Activated T-helper 1 cell treated with anti-CD3 and anti-CD28 coated beads, Interleukin-12 subunit alpha, Interleukin-12 subunit beta, Interleukin-2, Interleukin-4 antibody, amounts not matched to agents 30 ng/mL and 10 ng/mL and 1 ng/mL, durations not matched to agents 14 hours and 24 hours and 36 hours (primary cell): ENCODE measurements at regions not wholly inside any gene's neighbourhood (a gene's known extent, or its start where the extent isn't known, plus 50 kb on each side); places are given as distances from the start of the nearest gene placed in this dataset.

ENCODE experiments used
- DNase-seq: peaks from one replicate; pipeline ENCODE4 v3.0.0; 2021; ENCODE audit warnings: low spot score
- H3K27ac Mint-ChIP-seq: one replicate; pipeline ENCODE4 v1.8.0; 2021; ENCODE audit warnings: mild to moderate bottlenecking, mixed read lengths
- H3K27me3 Mint-ChIP-seq: one replicate; pipeline ENCODE4 v1.8.0; 2022; ENCODE audit warnings: mild to moderate bottlenecking, moderate library complexity, mixed read lengths; ENCODE audit not compliant: insufficient read depth
- H3K36me3 Mint-ChIP-seq: one replicate; pipeline ENCODE4 v1.8.0; 2021; ENCODE audit warnings: low read depth, mixed read lengths
- H3K4me1 Mint-ChIP-seq: one replicate; pipeline ENCODE4 v1.8.0; 2021; ENCODE audit warnings: low read depth, mixed read lengths
- H3K4me3 Mint-ChIP-seq: one replicate; pipeline ENCODE4 v1.8.0; 2021; ENCODE audit warnings: mild to moderate bottlenecking, moderate library complexity, mixed read lengths
- H3K9me3 Mint-ChIP-seq: one replicate; pipeline ENCODE4 v1.8.0; 2021; ENCODE audit warnings: mixed read lengths
- intact Hi-C: fragments of 100-400 bp; cut with micrococcal nuclease; formaldehyde crosslinking; loops from one replicate; pipeline ENCODE4 v1.15.1; 2024

DNA sequence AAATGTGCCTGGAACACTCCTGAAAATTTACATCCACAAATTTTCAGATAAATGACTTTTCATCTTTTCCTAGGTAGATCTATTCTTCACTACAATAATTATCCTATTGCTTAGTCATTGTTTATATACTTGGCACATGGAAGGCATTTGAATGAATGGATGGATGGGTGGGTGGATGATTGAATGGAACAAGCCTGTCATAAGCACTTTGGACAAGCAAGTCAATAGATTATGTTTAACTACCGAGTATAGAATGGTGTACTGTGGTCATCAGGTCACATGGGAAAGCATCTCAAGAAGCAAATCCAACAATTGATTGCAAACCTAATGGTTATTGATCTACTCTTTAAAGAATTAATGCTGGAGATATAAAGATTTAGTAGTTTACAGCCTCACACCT, 114.4 kb upstream of the DMRTA1 start:
- Mint-ChIP-seq H3K36me3 (no peaks in the 10 kb centered on the region), H3K27ac (no peak overlapping the region), H3K4me1 (no peaks in the 10 kb centered on the region), H3K4me3 (no peak overlapping the region), H3K9me3 (no peaks in the 10 kb centered on the region), H3K27me3 (no peaks in the 10 kb centered on the region)
- intact Hi-C loops = no loop called here
- no peak for DNase-seq

DNA sequence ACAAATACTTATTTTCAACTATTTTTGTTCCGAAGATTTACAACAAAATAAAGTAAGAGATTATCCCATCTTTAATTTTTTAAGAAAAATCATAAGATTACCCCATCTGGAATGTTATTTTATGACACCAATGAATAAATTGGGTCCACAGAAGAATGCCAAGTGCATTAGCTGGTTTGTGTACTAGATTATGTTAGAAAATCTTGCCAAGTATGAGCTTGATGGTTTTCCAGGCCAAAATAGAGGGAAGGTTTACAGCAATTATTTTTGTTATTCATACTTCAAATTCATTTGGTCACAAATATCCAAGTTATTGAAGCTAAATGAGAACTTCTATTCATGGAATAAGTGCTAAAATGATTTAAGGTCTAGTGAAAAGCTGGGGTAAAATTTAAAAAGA, 109.4 kb upstream of the DMRTA1 start:
- DNase-seq = no peak
- no peaks in the 10 kb centered on the region for H3K27me3 Mint-ChIP-seq
- H3K9me3 Mint-ChIP-seq = no peaks in the 10 kb centered on the region
- H3K36me3 Mint-ChIP-seq = no peaks in the 10 kb centered on the region
- H3K4me1 Mint-ChIP-seq = no peaks in the 10 kb centered on the region
- no peak overlapping the region for H3K27ac Mint-ChIP-seq
- no peak overlapping the region for H3K4me3 Mint-ChIP-seq
- intact Hi-C loops = no loop called here

- Mint-ChIP-seq H3K27me3 (no peaks in the 10 kb centered on the region), H3K4me3 (no peak overlapping the region), H3K9me3 (no peaks in the 10 kb centered on the region), H3K27ac (no peak overlapping the region), H3K36me3 (no peaks in the 10 kb centered on the region), H3K4me1 (no peaks in the 10 kb centered on the region)
- intact Hi-C loops = no loop called here
- DNase-seq = no peak
Measured at GRCh38 chr9:22342491-22343217, 104.0 kb upstream of the DMRTA1 start.

DNA sequence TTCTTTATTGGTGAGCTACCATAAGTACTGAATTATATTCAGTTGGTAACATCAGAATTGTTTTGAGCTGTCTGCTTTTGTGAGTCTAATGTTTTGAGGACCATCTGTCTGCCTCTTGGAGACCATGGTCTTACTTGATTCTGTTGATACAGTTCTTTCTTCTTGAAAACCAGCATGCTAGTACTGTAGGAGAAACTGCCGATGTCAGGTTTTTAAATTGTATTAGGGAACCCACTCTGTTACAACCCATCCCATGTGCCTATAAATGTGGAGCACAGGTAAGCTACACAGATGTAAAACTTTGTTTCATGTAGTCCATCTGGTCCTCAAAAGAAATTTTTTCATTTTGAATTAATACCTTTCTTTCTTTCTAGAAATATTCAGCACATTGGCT, 103.4 kb upstream of the DMRTA1 start:
- H3K27ac Mint-ChIP-seq = no peak overlapping the region
- H3K9me3 Mint-ChIP-seq = no peaks in the 10 kb centered on the region
- DNase-seq = no peak
- no peaks in the 10 kb centered on the region for H3K36me3 Mint-ChIP-seq
- H3K4me3 Mint-ChIP-seq = no peak overlapping the region
- H3K4me1 Mint-ChIP-seq = no peaks in the 10 kb centered on the region
- intact Hi-C loops = no loop called here
- H3K27me3 Mint-ChIP-seq = no peaks in the 10 kb centered on the region

- intact Hi-C loops = no loop called here
Measured at GRCh38 chr9:22354699-22355384, 91.8 kb upstream of the DMRTA1 start.

GRCh38 chr9:22356985-22357384, 89.6 kb upstream of the DMRTA1 start:
- H3K36me3 Mint-ChIP-seq = no peaks in the 10 kb centered on the region
- H3K9me3 Mint-ChIP-seq = peaks cover 5% of the 10 kb centered on the region
- intact Hi-C loops = no loop called here
- H3K4me3 Mint-ChIP-seq = no peak overlapping the region
- H3K4me1 Mint-ChIP-seq = no peaks in the 10 kb centered on the region
- no peak for DNase-seq
- no peaks in the 10 kb centered on the region for H3K27me3 Mint-ChIP-seq
- no peak overlapping the region for H3K27ac Mint-ChIP-seq

More at GRCh38 chr9:22354699-22355384, 91.8 kb upstream of the DMRTA1 start:
- no peaks in the 10 kb centered on the region for H3K9me3 Mint-ChIP-seq
- no peak overlapping the region for H3K27ac Mint-ChIP-seq
- H3K27me3 Mint-ChIP-seq = no peaks in the 10 kb centered on the region
- H3K36me3 Mint-ChIP-seq = no peaks in the 10 kb centered on the region
- H3K4me3 Mint-ChIP-seq = no peak overlapping the region
- DNase-seq = no peak
- H3K4me1 Mint-ChIP-seq = no peaks in the 10 kb centered on the region

DNA sequence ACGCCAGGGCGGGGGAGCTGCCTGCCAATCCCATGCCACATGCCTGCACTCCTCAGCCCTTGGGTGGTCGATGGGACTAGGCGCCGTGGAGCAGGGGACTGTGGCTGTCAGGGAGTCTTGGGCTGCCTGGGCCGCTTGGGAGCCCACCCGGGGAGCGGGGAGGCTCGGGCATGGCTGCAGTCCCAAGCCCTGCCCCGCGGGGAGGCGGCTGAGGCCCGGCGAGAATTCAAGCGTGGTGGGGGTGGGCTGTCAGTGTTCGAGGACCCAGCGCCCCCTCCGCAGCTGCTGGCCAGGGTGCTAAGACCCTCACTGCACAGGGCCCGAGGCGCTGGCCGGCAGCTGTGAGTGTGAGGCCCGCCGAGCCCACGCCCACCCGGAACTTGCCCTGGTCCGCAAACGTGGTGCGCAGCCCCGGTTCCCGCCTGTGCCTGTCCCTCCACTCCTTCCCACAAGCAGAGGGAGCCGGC, 83.2 kb upstream of the DMRTA1 start:
- Mint-ChIP-seq H3K36me3 (no peaks in the 10 kb centered on the region), H3K9me3 (peaks cover 8% of the 10 kb centered on the region), H3K4me1 (no peaks in the 10 kb centered on the region), H3K27me3 (no peaks in the 10 kb centered on the region), H3K27ac (no peak overlapping the region), H3K4me3 (no peak overlapping the region)
- intact Hi-C loops = no loop called here
- DNase-seq = no peak

GRCh38 chr9:22373636-22374035, 73.0 kb upstream of the DMRTA1 start:
- Mint-ChIP-seq H3K9me3 (no peaks in the 10 kb centered on the region), H3K27ac (no peak overlapping the region), H3K4me1 (no peaks in the 10 kb centered on the region), H3K4me3 (no peak overlapping the region), H3K36me3 (no peaks in the 10 kb centered on the region), H3K27me3 (no peaks in the 10 kb centered on the region)
- DNase-seq = no peak
- intact Hi-C loops = no loop called here

GRCh38 chr9:22374051-22374450, 72.6 kb upstream of the DMRTA1 start:
- intact Hi-C loops = no loop called here
- H3K4me1 Mint-ChIP-seq = no peaks in the 10 kb centered on the region
- no peak overlapping the region for H3K4me3 Mint-ChIP-seq
- DNase-seq = no peak
- no peaks in the 10 kb centered on the region for H3K36me3 Mint-ChIP-seq
- H3K27ac Mint-ChIP-seq = no peak overlapping the region
- no peaks in the 10 kb centered on the region for H3K9me3 Mint-ChIP-seq
- H3K27me3 Mint-ChIP-seq = no peaks in the 10 kb centered on the region

- no peaks in the 10 kb centered on the region for H3K9me3 Mint-ChIP-seq
- no peak overlapping the region for H3K27ac Mint-ChIP-seq
- H3K36me3 Mint-ChIP-seq = no peaks in the 10 kb centered on the region
Measured at GRCh38 chr9:22379272-22379671, 67.4 kb upstream of the DMRTA1 start.

DNA sequence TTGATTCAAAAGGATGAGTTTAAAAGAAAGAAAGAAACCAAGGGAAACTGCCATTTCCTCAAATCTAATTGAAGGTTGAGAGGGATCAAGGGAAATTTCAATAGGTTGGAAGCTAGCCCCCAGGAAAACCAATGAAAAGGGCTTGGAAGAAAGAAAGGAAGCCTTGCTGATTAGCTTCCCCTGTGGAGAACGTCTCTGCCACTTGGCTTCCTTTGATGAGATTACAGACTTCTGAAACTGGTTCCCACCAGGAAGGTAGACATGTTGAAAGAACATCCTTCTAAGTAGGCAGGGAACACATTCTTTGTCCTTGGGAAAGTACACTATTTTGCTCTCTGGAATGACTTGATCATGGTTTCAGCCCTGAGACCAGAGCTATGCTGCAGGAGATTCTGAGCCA, 65.5 kb upstream of the DMRTA1 start:
- H3K27ac Mint-ChIP-seq = no peak overlapping the region
- no peak for DNase-seq
- no peaks in the 10 kb centered on the region for H3K4me1 Mint-ChIP-seq
- intact Hi-C loops = no loop called here
- no peaks in the 10 kb centered on the region for H3K9me3 Mint-ChIP-seq
- H3K4me3 Mint-ChIP-seq = no peak overlapping the region
- H3K27me3 Mint-ChIP-seq = no peaks in the 10 kb centered on the region
- H3K36me3 Mint-ChIP-seq = no peaks in the 10 kb centered on the region

More at GRCh38 chr9:22379272-22379671, 67.4 kb upstream of the DMRTA1 start:
- Mint-ChIP-seq H3K4me1 (no peaks in the 10 kb centered on the region), H3K4me3 (no peak overlapping the region), H3K27me3 (no peaks in the 10 kb centered on the region)
- no peak for DNase-seq
- intact Hi-C loops = no loop called here

GRCh38 chr9:22382331-22382730, 64.3 kb upstream of the DMRTA1 start:
- DNase-seq = no peak
- Mint-ChIP-seq H3K4me1 (no peaks in the 10 kb centered on the region), H3K9me3 (no peaks in the 10 kb centered on the region), H3K4me3 (no peak overlapping the region), H3K36me3 (no peaks in the 10 kb centered on the region), H3K27me3 (no peaks in the 10 kb centered on the region), H3K27ac (no peak overlapping the region)
- intact Hi-C loops = no loop called here

DNA sequence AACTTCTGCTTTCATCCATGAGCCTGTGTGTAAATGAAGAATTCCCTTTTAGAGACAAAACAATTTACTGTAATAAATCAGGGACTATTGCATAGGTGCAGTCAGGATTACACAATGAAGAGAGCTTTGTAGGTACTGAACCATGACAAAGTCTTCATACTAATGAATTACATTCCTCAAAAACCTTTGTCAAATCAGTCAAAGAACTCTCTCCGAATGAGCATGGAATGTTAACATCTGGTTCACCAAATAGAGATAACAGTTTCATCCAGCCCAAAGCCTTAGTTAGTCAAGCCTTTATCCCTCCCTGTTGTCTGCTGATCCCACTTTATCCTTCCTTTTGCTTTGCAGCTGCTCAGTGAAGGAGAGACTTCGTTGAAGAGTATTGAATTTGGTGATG, 62.9 kb upstream of the DMRTA1 start:
- Mint-ChIP-seq H3K4me1 (no peaks in the 10 kb centered on the region), H3K27ac (no peak overlapping the region), H3K9me3 (no peaks in the 10 kb centered on the region), H3K27me3 (no peaks in the 10 kb centered on the region), H3K36me3 (no peaks in the 10 kb centered on the region), H3K4me3 (no peak overlapping the region)
- intact Hi-C loops = no loop called here
- DNase-seq = no peak
